Glomerular visceral epithelial cell (primary cell): ENCODE measurements at regions not wholly inside any gene's neighbourhood (a gene's known extent, or its start where the extent isn't known, plus 50 kb on each side); places are given as distances from the start of the nearest gene placed in this dataset.

ENCODE experiments used
- DNase-seq: peaks from one replicate; pipeline ENCODE4 v3.0.0-alpha.2; 2016; ENCODE audit errors: extremely low spot score

DNA sequence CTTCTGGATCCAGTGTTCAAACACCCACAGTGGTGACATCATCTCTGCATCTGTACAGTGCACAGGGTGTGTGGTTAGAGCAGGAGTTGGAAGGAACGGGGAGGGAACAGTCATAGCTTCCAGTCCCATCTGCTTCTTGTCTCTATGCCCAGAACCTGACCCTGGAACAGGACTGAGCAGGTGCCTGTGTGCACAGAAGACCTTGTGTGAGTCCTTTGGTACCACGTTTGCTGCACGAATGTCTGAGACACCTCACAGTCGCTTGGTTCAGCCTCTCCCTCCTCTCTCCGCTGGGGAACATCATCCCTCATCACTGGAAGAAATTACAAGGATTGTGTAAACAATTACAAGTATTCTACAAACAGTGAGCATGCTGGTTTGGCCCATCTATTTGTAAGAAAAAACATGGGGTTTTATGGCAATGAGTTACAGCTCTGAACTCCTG is 243.0 kb upstream of the KLF6 start:
- no peak for DNase-seq

DNA sequence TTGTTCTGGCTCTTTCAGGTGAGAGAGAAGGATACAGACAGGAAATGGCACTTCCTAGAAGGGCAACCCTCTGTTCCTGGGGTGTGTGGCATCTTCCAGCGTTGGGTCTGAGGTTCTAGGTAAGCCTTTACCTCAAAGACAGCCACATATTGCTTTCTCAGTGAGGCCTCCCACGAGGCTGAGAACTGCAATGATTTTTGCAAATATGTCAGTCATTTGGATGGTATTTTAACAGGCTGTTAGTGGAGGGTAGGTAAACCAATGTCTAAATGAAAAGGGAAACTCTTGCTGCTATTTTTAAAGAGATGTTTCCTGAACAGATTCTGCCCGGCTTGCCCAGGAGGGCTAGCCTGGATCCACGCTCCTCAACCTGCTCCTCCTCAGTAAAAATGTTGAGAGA is 240.3 kb upstream of the KLF6 start:
- DNase-seq = no peak

DNA sequence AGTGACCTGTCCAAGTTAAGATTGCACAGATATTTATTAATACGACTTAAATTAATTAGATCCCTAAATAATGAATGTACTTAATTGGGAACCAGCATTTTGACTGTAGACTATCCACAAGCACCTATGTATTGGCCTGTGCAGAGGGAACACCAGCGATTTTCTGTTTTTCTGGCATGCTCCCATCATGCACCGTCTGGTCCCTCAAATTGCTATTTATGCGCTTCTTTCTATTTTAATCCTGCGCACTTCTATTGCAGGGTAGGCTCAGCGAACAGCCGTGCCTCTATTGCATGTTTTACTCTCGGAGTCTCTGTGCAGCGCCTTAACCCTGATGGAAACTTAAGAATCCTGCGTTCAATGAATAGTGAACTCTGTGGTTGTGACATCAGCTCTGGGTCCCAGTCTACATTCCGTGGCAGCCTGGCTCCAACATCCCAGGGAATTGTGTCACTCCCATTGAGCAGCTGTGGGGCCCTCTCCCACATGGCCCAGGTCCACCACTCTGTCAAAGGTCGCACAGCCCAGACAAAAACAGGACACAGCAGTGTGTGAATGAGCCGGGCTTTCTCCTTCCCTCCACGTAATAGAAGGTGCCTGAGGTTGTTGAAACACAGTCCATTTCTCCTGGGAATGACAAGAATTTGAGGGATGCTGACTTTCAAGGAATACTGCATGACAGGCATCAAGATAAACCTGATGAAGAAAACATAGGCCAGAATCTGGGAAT is 239.7 kb upstream of the KLF6 start:
- DNase-seq = no peak

DNA sequence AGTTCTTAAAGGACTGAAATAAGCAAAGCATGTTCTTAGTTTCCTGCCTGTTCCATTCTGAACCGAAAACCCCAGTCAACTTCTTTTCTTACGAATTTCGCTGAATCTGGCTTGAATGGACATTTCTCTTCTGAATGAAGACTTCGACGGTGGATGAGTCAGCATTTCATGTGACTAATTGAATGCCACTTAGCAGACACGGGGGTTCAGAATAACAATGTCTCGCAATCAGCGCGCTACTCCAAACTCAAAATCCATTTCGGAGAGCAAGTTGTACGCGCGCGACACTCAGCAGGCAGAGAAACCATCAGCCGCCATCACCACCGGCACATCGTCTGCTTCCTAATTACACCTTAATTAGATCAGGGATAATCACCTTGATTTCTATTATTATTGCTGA is 239.0 kb upstream of the KLF6 start:
- no peak for DNase-seq

DNA sequence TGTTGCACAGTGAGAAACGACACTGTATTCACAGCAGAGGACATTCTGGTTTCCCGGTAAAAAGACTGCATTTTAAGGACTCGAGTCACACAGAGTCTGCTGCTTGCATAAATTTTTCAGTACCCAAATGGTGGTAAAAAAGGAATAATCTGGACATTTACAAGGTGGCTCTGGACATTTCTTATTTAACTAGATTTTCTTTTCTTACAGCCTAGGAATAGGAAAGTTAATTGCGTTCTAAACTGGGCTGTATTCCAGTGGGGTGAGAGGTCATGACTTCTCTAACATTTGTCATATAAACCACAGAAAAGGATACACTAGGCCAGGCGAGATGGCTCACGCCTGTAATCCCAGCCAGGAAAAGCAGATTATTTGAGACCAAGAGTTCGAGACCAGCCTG is 237.5 kb upstream of the KLF6 start:
- no peak for DNase-seq

DNA sequence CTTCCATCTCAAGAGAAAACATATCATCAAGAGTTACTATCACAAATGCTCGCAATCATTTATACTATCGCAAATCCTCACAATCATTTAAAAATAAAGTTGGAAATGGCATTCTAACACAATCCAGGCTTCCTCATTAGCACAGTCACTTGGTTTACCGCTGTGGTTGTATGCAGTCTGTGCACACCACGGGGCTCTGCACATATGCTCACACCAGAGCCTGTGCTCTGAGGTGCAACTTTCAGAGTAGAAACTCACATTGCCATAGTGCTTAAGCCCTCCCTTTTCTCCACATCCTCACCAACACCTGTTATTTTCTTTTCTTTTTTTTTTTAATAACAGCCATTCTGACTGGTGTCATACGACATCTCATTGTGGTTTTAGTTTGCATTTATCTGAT is 235.6 kb upstream of the KLF6 start:
- DNase-seq = no peak

DNA sequence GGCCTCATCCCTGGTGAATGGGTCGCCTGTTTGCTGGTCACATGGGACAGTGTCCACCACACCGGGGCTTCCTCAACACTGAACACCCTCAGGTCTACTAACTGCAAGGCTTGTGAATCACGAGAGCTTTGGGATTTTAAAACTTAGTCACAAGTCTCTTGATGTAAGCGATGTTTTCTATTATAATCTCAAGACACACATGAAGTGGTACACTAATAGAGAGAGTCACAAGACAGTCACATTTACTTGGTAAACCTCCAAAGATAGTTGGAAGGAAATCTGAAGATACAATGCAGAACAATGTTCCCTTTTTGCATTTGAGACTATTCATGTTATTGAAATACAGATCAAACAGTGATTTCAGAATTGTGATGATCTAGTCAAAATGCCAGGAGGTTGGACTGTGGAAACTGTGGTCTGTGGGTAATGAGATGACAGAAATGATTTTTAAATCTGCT is 233.1 kb upstream of the KLF6 start:
- no peak for DNase-seq

DNA sequence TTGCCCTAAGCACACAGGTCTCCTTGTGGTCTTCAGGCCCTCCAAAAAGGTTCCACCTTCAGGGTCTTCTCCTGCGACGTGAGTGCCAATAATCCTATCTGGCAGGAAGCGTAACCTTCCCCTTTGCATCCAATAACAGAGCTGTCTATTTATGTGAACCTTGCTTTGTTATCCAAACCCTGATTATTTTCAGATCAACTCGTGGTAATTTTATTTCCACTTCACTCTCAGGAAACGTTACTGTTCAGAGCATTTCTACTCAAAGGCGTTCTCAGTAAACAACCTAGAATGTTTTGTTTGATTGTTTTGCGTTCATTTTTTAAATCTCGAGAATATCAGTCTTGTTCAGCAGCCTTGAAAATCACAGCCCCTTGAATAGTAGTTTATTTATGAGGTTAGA is 232.3 kb upstream of the KLF6 start:
- no peak for DNase-seq

DNA sequence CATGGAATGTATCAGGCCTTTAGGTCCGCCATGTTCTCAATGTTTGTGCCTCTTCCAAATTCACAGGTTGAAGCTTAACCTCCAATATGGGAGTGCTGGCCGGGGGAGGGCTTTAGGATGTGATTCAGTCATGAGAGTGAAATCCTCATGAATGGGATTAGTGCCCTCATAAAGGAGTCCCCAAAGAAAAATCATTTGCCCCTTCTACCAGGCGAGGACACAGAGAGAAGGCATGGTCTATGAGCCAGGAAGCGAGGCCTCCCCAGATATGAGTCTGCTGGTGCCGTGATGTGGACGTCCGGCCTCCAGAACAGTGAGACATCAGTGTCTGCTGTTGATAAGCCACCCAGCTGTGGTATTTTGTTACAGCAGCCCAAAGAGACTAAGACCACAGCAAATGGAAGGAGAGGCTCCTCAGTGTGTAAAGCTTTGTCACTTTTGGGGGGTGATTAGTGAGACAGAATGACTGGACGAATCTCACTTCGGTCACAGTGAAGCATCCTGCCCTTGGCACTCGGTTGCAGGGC is 231.3 kb upstream of the KLF6 start:
- no peak for DNase-seq

DNA sequence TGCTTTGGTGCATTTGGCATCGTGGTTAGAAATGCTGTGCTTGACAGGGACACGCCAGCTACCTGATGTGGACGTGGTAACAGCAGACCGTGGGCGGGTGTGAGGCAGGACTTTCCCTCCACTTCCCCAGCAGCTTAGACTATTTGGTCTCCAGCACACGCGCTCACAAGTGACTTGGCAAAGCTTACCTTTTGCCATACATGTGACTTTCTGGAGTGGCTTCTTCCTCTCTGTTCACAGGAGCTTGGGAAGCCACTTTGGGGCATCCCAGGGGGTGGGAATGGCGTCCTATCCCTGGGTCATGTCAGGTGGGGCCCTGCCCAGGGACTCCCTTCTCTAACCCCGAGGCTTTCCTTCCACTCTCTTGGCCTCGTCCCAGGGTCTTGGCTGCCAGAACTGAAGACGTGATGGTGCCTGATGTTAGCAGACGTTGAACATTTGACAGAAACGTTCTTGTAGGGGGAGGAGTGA is 228.7 kb upstream of the KLF6 start:
- DNase-seq = no peak

DNA sequence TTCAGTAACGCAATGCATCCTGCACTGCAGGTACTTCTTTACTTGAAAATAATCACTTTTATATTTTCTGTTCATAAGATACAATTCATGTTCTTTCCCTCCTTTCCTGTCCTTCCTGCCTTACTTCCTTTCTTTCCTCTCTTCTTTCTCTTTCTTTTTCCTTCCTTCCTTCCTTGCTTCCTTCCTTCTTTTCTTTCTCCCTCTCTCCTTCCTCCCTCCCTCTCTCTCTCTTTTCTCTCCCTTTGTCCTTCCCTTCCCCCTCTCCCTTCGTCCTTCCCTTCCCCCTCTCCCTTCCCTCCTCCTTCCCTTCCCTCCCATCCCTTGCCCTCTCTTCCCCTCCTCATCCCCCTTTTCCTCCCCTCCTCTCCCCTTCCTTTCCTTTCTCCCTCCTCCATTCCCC is 227.8 kb upstream of the KLF6 start:
- no peak for DNase-seq

DNA sequence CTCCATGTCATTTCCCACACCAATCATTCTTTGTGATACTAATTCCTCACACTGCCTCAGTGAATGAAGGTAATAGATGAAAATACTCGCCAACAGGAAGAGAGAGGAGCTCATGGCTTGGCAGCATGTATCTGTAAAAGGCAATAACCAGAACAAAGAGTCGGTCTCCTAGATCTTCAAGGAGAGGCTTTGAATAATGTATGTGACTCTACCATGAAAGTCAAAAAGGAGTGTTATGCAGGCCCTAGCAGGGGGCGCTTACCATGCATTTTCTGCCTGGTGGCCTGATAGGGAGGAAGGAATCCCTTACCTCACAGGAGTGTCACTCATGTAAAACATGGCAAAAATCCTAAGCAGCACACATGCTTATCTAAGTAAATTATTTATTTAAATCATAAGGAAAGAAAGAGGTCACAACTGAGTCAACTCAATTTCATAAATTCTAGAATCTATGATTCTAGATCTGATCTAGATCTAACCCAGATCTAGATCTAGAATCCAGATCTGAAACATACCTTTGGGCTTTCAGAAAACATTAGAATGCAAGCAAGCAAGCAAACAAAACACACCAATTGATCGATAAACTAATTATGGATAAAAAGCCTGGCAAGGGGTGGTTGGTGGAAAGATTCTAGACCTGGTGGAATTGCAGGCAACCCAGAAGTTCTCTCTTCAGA is 226.3 kb upstream of the KLF6 start:
- DNase-seq = no peak

DNA sequence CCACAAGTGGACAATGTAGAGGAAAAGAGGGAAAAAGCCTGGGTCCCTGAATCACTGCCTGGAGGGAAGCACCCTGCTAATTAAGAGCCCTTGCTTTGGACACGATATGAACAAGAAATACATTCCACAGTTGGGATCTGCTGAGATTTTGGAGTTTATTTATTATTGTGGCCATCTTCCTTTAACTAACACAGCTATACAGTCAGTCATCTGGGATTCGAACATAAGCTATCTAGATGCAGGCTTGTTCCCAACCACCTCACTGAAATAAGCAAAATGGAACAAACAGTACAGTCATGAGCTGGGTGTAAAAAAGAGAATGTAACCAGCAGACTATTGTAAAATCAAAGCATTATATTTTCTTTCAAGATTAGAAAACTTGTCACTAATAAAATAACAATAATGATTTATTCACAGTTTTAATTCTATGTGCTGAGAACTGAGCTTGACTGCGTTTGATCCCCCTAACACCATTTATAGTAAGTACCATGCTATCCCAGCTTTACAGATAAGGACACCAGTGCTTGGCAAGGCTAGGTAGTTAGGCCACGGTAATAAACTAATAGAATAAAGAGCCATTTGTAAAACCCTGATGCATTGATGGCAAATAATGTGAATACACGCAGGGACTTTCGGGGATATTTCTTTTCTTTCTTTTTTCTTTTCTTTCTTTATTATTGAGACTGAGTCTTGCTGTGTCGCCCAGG is 223.8 kb upstream of the KLF6 start:
- DNase-seq = no peak

DNA sequence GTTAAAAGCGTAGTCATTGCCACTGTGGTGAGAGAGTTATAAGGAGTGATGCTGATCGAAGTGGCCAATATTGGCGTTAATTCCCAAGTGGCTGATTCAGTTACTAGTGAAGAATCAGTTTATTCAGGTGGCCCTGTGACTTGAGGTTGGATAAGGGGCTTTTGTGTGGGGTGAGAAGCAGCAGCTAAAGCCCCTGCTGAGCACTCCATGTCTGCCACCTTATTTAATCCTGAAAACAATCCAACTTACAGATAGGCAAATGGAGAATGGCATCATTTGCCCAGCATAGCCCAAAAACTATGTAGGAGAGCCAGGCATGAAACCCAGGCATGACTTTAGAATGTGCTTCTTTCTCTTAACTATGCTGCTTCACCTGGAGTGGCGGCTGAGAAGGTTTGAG is 222.8 kb upstream of the KLF6 start:
- DNase-seq = no peak

DNA sequence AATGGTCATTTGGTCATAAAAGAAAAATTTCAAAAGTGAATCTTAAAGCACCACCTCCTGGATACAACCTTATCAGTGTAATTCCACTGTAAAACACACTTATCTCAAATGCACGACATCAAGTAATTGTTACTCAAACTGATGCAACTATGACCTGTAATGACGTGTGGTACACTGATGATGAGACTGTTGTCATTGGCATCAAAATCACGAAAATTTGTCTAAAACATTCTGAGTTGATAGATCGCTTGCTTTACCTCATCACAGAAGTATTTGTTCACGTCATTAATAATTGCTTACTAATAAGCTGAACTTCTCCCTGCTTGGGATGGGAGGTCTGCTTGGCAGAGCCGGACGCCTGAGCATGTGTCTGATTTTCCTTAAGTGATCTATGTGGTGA is 221.8 kb upstream of the KLF6 start:
- DNase-seq = no peak

DNA sequence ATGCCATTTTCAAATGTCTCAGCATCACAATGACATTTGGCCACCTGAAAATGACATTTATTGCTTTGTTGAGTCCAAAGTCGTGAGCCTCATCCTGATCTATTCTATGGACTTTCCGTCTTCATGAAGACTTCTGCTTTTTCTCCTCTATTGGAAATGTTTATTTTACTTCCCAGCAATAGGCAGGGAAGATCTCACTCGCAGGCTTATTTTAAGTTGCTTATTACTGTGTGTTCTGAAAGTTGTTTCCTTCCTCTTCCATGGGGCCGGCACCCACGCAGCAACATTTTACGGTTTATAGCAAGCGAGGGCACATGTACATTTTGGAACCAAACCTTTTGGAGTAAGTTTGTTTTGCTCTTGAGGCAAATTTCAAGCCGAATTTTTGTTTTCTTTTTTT is 221.0 kb upstream of the KLF6 start:
- DNase-seq = no peak

DNA sequence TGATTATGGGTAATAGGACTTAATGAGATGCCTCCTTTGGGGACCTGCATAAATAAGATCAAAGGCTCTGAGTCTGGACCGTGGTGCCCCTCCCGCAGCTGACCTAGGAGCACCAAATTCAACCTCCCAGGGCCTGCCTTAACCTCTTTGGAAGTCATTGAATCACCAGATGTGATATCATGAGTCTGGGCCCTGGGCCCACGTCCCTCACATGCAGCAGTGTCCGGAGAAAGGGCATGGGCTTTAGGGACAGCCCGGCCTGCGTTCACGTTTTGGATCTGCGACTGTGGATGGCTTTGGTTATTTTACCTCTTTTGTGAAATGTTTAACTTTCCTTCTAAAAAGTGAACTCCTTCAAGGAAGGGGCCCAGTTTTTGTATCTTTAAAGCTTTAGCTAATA is 220.0 kb upstream of the KLF6 start:
- no peak for DNase-seq

DNA sequence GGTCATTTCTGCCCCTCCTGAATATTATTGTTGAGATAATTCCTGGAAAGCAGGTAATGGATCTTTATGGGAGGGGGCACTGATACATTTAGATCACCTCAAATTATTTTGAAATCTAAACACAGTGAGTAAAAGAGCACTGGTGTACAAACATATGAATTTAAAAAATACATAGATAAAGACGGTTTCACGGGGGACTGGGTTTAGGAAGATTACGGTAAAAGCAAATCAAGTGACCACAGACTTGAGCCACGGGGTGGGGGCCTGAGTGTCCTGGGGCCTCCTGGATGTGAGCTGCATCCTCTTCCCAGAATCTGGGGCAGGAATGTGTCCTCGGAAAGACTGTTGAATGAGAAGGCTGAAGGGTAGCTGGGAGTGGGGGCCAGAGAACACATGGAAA is 219.1 kb upstream of the KLF6 start:
- no peak for DNase-seq

DNA sequence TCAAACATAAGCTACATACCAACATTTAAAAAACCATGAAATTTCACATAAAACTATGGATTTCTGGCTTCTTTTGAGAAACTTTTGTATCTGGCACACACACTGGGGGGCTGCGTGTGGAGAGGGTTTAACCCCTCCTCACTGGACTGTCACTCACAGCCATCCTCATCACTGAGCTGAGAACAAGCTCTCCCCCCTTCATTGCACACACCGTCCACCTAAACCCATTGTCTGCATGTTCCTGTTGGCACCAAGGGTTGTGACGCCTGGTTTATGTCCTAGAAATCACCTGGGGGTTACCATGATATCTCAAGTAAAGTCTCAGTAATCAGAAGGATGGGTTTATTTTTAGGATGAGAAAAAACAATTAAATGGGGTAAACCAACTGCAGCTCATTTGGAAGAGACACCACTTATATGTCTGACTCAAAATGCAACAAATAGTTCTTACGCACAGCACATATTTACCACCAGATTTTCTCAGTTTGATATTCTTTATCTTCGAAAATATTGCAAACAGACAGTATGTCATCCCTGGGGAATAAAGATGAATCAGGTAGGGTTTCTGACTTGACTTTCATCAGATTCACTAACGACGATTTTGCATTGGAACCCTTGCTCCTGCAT is 218.5 kb upstream of the KLF6 start:
- DNase-seq = no peak

DNA sequence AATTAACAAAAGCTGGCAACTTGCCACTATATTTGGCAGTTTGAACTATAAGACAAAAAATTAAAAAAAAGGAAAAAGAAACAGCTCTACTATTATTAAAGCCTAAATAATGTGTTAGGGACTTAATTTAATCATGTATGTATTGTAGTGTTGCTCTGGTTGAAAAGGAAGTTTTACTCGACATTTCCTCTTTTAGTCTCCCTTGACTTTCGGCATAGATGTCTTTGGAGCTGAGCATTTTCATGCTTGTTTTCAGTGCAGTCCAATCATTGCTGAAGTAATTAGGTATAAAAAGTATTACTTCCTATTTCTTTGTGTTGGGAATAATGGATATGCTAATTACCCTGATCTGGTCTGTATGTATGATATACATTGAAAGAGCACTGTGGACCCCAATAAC is 216.8 kb upstream of the KLF6 start:
- DNase-seq = no peak

DNA sequence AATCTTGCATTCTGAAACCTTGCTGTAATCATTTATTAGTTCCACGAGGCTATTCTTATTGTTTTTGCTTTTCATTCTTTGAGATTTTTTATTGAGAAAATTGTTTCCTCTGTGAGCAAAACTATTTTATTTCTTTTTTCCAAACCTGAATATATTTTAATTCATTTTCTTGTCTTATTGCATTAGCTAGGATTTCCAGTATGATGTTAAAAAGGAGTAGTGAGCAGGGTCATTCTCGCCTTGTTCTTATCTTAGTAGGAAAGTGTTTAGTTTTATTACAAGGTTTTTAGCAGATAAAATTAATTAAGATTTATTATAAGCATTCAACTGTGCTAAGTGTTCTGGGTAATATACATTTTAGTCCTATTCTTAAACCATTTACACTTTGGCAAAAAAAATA is 214.6 kb upstream of the KLF6 start:
- DNase-seq = no peak

DNA sequence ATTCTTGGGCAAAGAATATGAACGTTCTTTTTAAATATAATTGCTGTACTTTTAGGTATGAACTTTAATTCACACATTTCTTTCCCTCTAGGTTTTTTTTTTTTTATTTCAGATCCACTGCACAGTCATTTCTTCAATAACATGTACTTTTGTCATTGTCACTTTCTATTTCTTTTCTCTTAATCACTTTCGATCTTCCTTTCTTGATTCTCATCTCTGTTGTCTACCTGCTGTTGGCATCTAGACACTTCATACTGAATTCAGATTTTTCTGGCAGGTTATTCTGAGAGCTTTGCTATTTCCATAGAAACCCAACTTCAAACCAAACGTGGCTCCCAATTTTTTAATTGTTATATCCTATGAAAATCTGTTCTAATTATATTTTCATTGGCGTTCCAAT is 211.7 kb upstream of the KLF6 start:
- DNase-seq = no peak
